NT2/D1 (cell line): ENCODE measurements at regions not wholly inside any gene's neighbourhood (a gene's known extent, or its start where the extent isn't known, plus 50 kb on each side); places are given as distances from the start of the nearest gene placed in this dataset.
A peak's percentile ranks its signal among the peaks of the same experiment; 100 is the strongest.

Source experiments
- DNase-seq: peaks from one replicate; pipeline ENCODE4 v3.0.0-alpha.2; 2011; ENCODE audit warnings: low read depth, low spot score
- H3K27me3 ChIP-seq: 2 replicates; pipeline ENCODE4 v1.6.0; 2011; ENCODE audit warnings: mild to moderate bottlenecking; ENCODE audit not compliant: insufficient read length, insufficient read depth
- H3K36me3 ChIP-seq: 2 replicates; pipeline ENCODE4 v1.6.1; 2011; ENCODE audit warnings: mild to moderate bottlenecking, low read length, mixed read lengths; ENCODE audit not compliant: insufficient read depth, insufficient read length
- H3K4me1 ChIP-seq: 2 replicates; pipeline ENCODE4 v1.5.1; 2011; ENCODE audit not compliant: insufficient read depth, insufficient read length
- H3K4me3 ChIP-seq: 2 replicates; pipeline ENCODE4 v1.5.1; 2011; ENCODE audit warnings: low read depth; ENCODE audit not compliant: insufficient read length
- H3K9ac ChIP-seq: 2 replicates; pipeline ENCODE4 v1.6.0; 2011; ENCODE audit warnings: low read depth; ENCODE audit not compliant: insufficient read length
- H3K9me3 ChIP-seq: 2 replicates; pipeline ENCODE4 v1.5.1; 2011; ENCODE audit warnings: mild to moderate bottlenecking, low read length; ENCODE audit not compliant: insufficient read depth
- SUZ12 ChIP-seq: IDR thresholded peaks from 2 replicates; pipeline ENCODE4 v1.6.1; 2011; ENCODE audit not compliant: insufficient read length, insufficient read depth; ENCODE audit errors: extremely low read depth
- YY1 ChIP-seq: IDR thresholded peaks from 2 replicates; pipeline ENCODE4 v1.6.1; 2011; ENCODE audit not compliant: insufficient read length, insufficient read depth
- ZNF274 ChIP-seq: IDR thresholded peaks from 2 replicates; pipeline ENCODE4 v1.6.1; 2011; ENCODE audit warnings: mild to moderate bottlenecking, low read depth, low read length

- Histone ChIP-seq H3K27me3 (no peaks in the 10 kb centered on the region), H3K9ac (no peak overlapping the region), H3K4me3 (no peak overlapping the region), H3K36me3 (no peaks in the 10 kb centered on the region), H3K9me3 (no peaks in the 10 kb centered on the region), H3K4me1 (no peaks in the 10 kb centered on the region)
- TF ChIP-seq YY1 = no peak
- no peak for TF ChIP-seq SUZ12
- TF ChIP-seq ZNF274 = no peak
- DNase-seq = no peak
Measured at GRCh38 chr18:62629031-62629430, 86.3 kb upstream of the PHLPP1 start.

- DNase-seq = no peak
- H3K4me1 ChIP-seq = peaks cover 3% of the 10 kb centered on the region
- no peaks in the 10 kb centered on the region for H3K27me3 ChIP-seq
- TF ChIP-seq YY1 = no peak
- no peak for TF ChIP-seq ZNF274
- TF ChIP-seq SUZ12 = no peak
- H3K4me3 ChIP-seq = no peak overlapping the region
- no peak overlapping the region for H3K9ac ChIP-seq
- H3K9me3 ChIP-seq = no peaks in the 10 kb centered on the region
- no peaks in the 10 kb centered on the region for H3K36me3 ChIP-seq
Measured at GRCh38 chr18:62631173-62631572, 84.2 kb upstream of the PHLPP1 start.

- Histone ChIP-seq H3K4me3 (no peak overlapping the region), H3K4me1 (peaks cover 3% of the 10 kb centered on the region), H3K9me3 (no peaks in the 10 kb centered on the region), H3K9ac (no peak overlapping the region), H3K36me3 (no peaks in the 10 kb centered on the region), H3K27me3 (no peaks in the 10 kb centered on the region)
- TF ChIP-seq SUZ12 (no peak), YY1 (no peak), ZNF274 (no peak)
- DNase-seq = no peak
Measured at GRCh38 chr18:62632788-62633455, 82.4 kb upstream of the PHLPP1 start.

GRCh38 chr18:62634458-62634857, 80.9 kb upstream of the PHLPP1 start:
- Histone ChIP-seq H3K9ac (no peak overlapping the region), H3K36me3 (no peaks in the 10 kb centered on the region), H3K4me1 (peaks cover 3% of the 10 kb centered on the region), H3K27me3 (no peaks in the 10 kb centered on the region), H3K4me3 (no peak overlapping the region), H3K9me3 (no peaks in the 10 kb centered on the region)
- TF ChIP-seq ZNF274 (no peak), YY1 (no peak), SUZ12 (no peak)
- no peak for DNase-seq

- Histone ChIP-seq H3K9ac (no peak overlapping the region), H3K27me3 (no peaks in the 10 kb centered on the region), H3K4me1 (peaks cover 3% of the 10 kb centered on the region), H3K36me3 (no peaks in the 10 kb centered on the region), H3K4me3 (no peak overlapping the region), H3K9me3 (no peaks in the 10 kb centered on the region)
- TF ChIP-seq YY1 (no peak), ZNF274 (no peak), SUZ12 (no peak)
- no peak for DNase-seq
Measured at GRCh38 chr18:62634979-62635630, 80.2 kb upstream of the PHLPP1 start.

- H3K9me3 ChIP-seq = no peaks in the 10 kb centered on the region
Measured at GRCh38 chr18:62637403-62637802, 77.9 kb upstream of the PHLPP1 start.

GRCh38 chr18:62637807-62638687, 77.3 kb upstream of the PHLPP1 start:
- Histone ChIP-seq H3K36me3 (no peaks in the 10 kb centered on the region), H3K9ac (no peak overlapping the region), H3K27me3 (no peaks in the 10 kb centered on the region), H3K4me1 (peaks cover 3% of the 10 kb centered on the region), H3K9me3 (no peaks in the 10 kb centered on the region), H3K4me3 (no peak overlapping the region)
- DNase-seq = peak; percentile 23
- TF ChIP-seq SUZ12 (no peak), ZNF274 (no peak), YY1 (no peak)

More at GRCh38 chr18:62637403-62637802, 77.9 kb upstream of the PHLPP1 start:
- Histone ChIP-seq H3K9ac (no peak overlapping the region), H3K27me3 (no peaks in the 10 kb centered on the region), H3K4me1 (peaks cover 3% of the 10 kb centered on the region), H3K4me3 (no peak overlapping the region), H3K36me3 (no peaks in the 10 kb centered on the region)
- TF ChIP-seq SUZ12 (no peak), ZNF274 (no peak), YY1 (no peak)
- no peak for DNase-seq
